ENCODE measurements at regions not wholly inside any gene's neighbourhood (a gene's known extent, or its start where the extent isn't known, plus 50 kb on each side); places are given as distances from the start of the nearest gene placed in this dataset.

DNA sequence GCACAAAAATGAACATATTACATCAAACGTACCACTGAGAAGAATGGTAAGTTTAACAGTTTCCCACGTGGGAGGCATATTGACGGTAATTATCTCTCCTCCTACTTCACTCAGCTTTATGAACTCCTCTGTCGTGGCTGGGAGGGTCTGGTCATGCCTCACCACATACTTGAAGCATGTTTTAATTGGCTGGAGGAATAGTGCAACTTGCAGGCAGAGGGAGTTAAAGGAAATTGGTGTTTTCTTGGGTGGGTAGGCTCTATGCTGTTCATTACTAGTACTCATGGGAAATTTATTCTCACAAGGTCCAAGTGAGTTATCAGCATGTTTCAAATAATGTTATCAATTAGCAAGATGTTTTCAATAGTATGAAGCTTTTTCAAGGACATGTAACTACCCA lies 767.0 kb downstream of the PLCL1 start:
- no TSS peak for BruUV-seq (replicated peaks)
- no peak for DNase-seq
- no peaks in the 10 kb centered on the region for H3K4me1 ChIP-seq (replicated peaks; ENCODE audit: insufficient read depth)

DNA sequence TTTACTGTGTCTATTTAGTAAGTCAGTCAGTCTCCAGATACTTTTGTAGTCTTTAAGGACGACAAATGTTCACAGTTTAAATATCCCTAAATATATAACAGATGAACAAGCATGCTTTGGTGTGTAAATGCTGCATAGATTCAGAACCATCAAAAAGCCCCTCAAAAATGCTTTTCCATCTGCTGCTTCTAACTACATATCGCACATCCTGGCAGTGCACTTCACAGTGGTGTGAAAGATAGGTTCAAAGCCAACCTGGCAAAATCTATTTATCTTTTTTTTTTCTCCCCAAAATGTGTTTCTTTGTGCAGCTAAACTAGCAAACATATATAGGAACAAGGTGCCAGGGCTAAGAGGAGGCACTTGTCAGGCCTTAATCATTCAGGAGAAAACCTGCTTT lies 753.8 kb downstream of the PLCL1 start:
- Histone ChIP-seq H3K9me3 (ENCODE audit: insufficient read depth, low read depth) (no peaks in the 10 kb centered on the region), H3K9me2 (ENCODE audit: insufficient read depth) (no peaks in the 10 kb centered on the region), H3K4me3 (no peak overlapping the region), H3K36me3 (ENCODE audit: low read depth) (no peaks in the 10 kb centered on the region), H3K4me2 (no peak overlapping the region), H4K20me1 (ENCODE audit: insufficient read depth) (no peaks in the 10 kb centered on the region), H3K27ac (no peak overlapping the region), H3K27me3 (ENCODE audit: insufficient read depth, low read depth) (no peaks in the 10 kb centered on the region), H3F3A (ENCODE audit: insufficient read depth, low read depth) (no peaks in the 10 kb centered on the region), H3K79me2 (ENCODE audit: low read depth) (no peaks in the 10 kb centered on the region), H2AFZ (no peak overlapping the region), H3K4me1 (replicated peaks; ENCODE audit: insufficient read depth) (no peaks in the 10 kb centered on the region)
- DNase-seq, result no peak
- no TSS peak for BruUV-seq (replicated peaks)
- POLR2A ChIA-PET (ENCODE audit: unreplicated experiment), result no interaction called here
- TF ChIP-seq, protein P1, sequence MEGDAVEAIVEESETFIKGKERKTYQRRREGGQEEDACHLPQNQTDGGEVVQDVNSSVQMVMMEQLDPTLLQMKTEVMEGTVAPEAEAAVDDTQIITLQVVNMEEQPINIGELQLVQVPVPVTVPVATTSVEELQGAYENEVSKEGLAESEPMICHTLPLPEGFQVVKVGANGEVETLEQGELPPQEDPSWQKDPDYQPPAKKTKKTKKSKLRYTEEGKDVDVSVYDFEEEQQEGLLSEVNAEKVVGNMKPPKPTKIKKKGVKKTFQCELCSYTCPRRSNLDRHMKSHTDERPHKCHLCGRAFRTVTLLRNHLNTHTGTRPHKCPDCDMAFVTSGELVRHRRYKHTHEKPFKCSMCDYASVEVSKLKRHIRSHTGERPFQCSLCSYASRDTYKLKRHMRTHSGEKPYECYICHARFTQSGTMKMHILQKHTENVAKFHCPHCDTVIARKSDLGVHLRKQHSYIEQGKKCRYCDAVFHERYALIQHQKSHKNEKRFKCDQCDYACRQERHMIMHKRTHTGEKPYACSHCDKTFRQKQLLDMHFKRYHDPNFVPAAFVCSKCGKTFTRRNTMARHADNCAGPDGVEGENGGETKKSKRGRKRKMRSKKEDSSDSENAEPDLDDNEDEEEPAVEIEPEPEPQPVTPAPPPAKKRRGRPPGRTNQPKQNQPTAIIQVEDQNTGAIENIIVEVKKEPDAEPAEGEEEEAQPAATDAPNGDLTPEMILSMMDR (conservative IDR thresholded peaks at IDR 0.05), result no peak
- no peak for TF ChIP-seq EZH2 (IDR thresholded peaks at IDR 0.05; ENCODE audit: low read depth)
- intact Hi-C loops (cut with micrococcal nuclease; ENCODE audit: unreplicated experiment), result no loop called here
- CTCF ChIA-PET, result no interaction called here

More for the DNA sequence above, 767.0 kb downstream of the PLCL1 start:
- TF ChIP-seq EZH2 (IDR thresholded peaks at IDR 0.05; ENCODE audit: low read depth), result no peak
- TF ChIP-seq, protein P1 (conservative IDR thresholded peaks at IDR 0.05), result no peak
- Histone ChIP-seq H2AFZ (no peak overlapping the region), H3K27ac (no peak overlapping the region), H4K20me1 (ENCODE audit: insufficient read depth) (no peaks in the 10 kb centered on the region), H3K9me2 (ENCODE audit: insufficient read depth) (no peaks in the 10 kb centered on the region), H3K9me3 (ENCODE audit: insufficient read depth, low read depth) (no peaks in the 10 kb centered on the region), H3K4me2 (no peak overlapping the region), H3K4me3 (no peak overlapping the region), H3K36me3 (ENCODE audit: low read depth) (no peaks in the 10 kb centered on the region), H3F3A (ENCODE audit: insufficient read depth, low read depth) (no peaks in the 10 kb centered on the region), H3K27me3 (ENCODE audit: insufficient read depth, low read depth) (no peaks in the 10 kb centered on the region), H3K79me2 (ENCODE audit: low read depth) (no peaks in the 10 kb centered on the region)
- intact Hi-C loops (cut with micrococcal nuclease; ENCODE audit: unreplicated experiment), result no loop called here
- POLR2A ChIA-PET (ENCODE audit: unreplicated experiment), result no interaction called here
- CTCF ChIA-PET, result no interaction called here

DNA sequence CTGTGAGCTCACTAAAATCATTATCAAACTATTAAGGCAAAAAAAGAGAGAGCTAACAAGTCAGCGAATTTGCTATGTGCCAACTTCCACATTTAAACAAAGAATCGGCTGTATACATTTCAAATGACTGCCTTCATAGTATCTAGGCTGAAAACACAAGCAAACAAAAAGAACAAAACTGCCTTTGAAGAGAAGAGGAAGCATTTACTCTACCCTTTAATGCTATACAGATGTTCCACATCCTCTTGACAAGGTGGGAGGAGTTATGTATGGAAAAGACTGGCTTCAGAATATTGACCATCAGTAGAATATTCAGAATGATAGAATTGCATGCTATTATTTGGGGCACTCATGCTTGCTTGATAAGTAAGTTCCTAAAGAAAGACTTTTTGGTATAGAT lies 741.7 kb downstream of the PLCL1 start:
- Histone ChIP-seq H3K4me3 (no peak overlapping the region), H4K20me1 (ENCODE audit: insufficient read depth) (no peaks in the 10 kb centered on the region), H3K27me3 (ENCODE audit: insufficient read depth, low read depth) (no peaks in the 10 kb centered on the region), H3K27ac (no peak overlapping the region), H3K9me2 (ENCODE audit: insufficient read depth) (no peaks in the 10 kb centered on the region), H3K9me3 (ENCODE audit: insufficient read depth, low read depth) (no peaks in the 10 kb centered on the region), H3F3A (ENCODE audit: insufficient read depth, low read depth) (no peaks in the 10 kb centered on the region), H2AFZ (no peak overlapping the region), H3K79me2 (ENCODE audit: low read depth) (no peaks in the 10 kb centered on the region), H3K36me3 (ENCODE audit: low read depth) (no peaks in the 10 kb centered on the region), H3K4me1 (replicated peaks; ENCODE audit: insufficient read depth) (0 out of 2 replicates have a peak, but pooled peaks cover 10% of the 10 kb centered on the region), H3K4me2 (no peak overlapping the region)
- TF ChIP-seq, protein P1 (conservative IDR thresholded peaks at IDR 0.05), result no peak
- no peak for TF ChIP-seq EZH2 (IDR thresholded peaks at IDR 0.05; ENCODE audit: low read depth)
- ChIA-PET POLR2A (ENCODE audit: unreplicated experiment) (no interaction called here), CTCF (no interaction called here)
- BruUV-seq (replicated peaks), result no TSS peak
- no peak for DNase-seq
- intact Hi-C loops (cut with micrococcal nuclease; ENCODE audit: unreplicated experiment), result no loop called here

All from PC-9 (cell line).